ENCODE measurements at regions not wholly inside any gene's neighbourhood (a gene's known extent, or its start where the extent isn't known, plus 50 kb on each side); places are given as distances from the start of the nearest gene placed in this dataset.

- FAIRE-seq (peak; percentile 77), DNase-seq (ENCODE audit: low read depth, low spot score) (peak; percentile 87)
- peak overlapping the region; percentile 88 for H3K27ac ChIP-seq (ENCODE audit: insufficient read depth, low read depth, low read length)
- intact Hi-C loops (cut with micrococcal nuclease): loop anchor here (1.0 to 5.0 kb wide), 5 partner anchors 25 to 331 kb away; partner anchors contain the start of gene NR2F1-AS1
- peak overlapping the region; percentile 82 for H3K9ac ChIP-seq (replicated peaks; ENCODE audit: extremely low read depth, insufficient read depth, low read length)
- TSS peak; percentile 55 for BruUV-seq (replicated peaks)
- H3K9me3 ChIP-seq (replicated peaks; ENCODE audit: control insufficient read depth, insufficient read depth, low read length): no peaks in the 10 kb centered on the region
- H3K4me3 ChIP-seq (replicated peaks in 1 of 3; ENCODE audit: insufficient read depth in 1 of 3, low read depth in 1 of 3, low read length in 3 of 3): peak overlapping the region in 2 of 3 experiments; percentile 14 to 58
- H3K9me1 ChIP-seq (replicated peaks; ENCODE audit: control insufficient read depth, extremely low read depth, insufficient read depth, low read length): no peaks in the 10 kb centered on the region
- H2AFZ ChIP-seq (ENCODE audit: low read depth, low read length): peak overlapping the region; percentile 79
- no peaks in the 10 kb centered on the region for H3K27me3 ChIP-seq (ENCODE audit: control insufficient read depth in 2 of 2, insufficient read depth in 2 of 2, low read length in 2 of 2)
- no peaks in the 10 kb centered on the region for H3K79me2 ChIP-seq (ENCODE audit: control insufficient read depth, insufficient read depth, low read length)
- peaks cover 26% of the 10 kb centered on the region for H3K4me1 ChIP-seq (ENCODE audit: control insufficient read depth, extremely low read depth, insufficient read depth, low read length)
- H3K36me3 ChIP-seq (ENCODE audit: control insufficient read depth in 2 of 2, extremely low read depth in 1 of 2, insufficient read depth in 2 of 2, low read length in 2 of 2): no peaks in the 10 kb centered on the region
- dilution Hi-C loops (cut with MboI; ENCODE audit: extremely low pct_ligation_motif_present, low sequenced_read_pairs): no loop called here
- H3K4me2 ChIP-seq (ENCODE audit: insufficient read depth, low read length): peak overlapping the region; percentile 91
- no peak for TF ChIP-seq CTCF (IDR thresholded peaks at IDR 0.05; ENCODE audit: extremely low read depth in 1 of 2, insufficient read depth in 1 of 2, low read depth in 1 of 2, low read length in 2 of 2)
- TF ChIP-seq POLR2A (IDR thresholded peaks at IDR 0.05; ENCODE audit: low read depth, low read length): peak; percentile 57
- TF ChIP-seq POLR2AphosphoS5 (IDR thresholded peaks at IDR 0.05; ENCODE audit: insufficient read depth, low read depth, low read length): no peak
- TF ChIP-seq FOS (IDR thresholded peaks at IDR 0.05; ENCODE audit: borderline replicate concordance, insufficient read depth, low read length): peak; percentile 11
- peak; percentile 23 for TF ChIP-seq MYC (IDR thresholded peaks at IDR 0.05; ENCODE audit: low read depth, low read length)
- TF ChIP-seq GATA2 (IDR thresholded peaks at IDR 0.05; ENCODE audit: insufficient read depth, insufficient read length, low read depth, low read length): peak; percentile 61
- no peaks in the 10 kb centered on the region for H4K20me1 ChIP-seq (replicated peaks; ENCODE audit: control insufficient read depth, extremely low read depth, insufficient read depth, low read length)
- CTCF ChIA-PET: interaction anchor here (1.0 to 2.6 kb wide), 7 partner anchors 24 to 552 kb away, joined by 3 to 14 read pairs (median 5); no protein-coding TSS in a partner anchor
- POLR2A ChIA-PET: no interaction called here
Observed at GRCh38 chr5:93249651-93250289, 331.2 kb downstream of the NR2F1-AS1 start.

All from endothelial cell of umbilical vein (primary cell).